Testis (tissue), 2 donors: ENCODE measurements at regions not wholly inside any gene's neighbourhood (a gene's known extent, or its start where the extent isn't known, plus 50 kb on each side); places are given as distances from the start of the nearest gene placed in this dataset.

ENCODE experiments used
- POLR2A ChIP-seq: fragments of 450-650 bp; IDR thresholded peaks from one replicate; pipeline ENCODE4 v1.6.1; 2017; ENCODE audit warnings: antibody characterized with exemption, mild to moderate bottlenecking, moderate library complexity
- TF ChIP-seq, protein P1 (sequence below), 3 experiments: fragments of 450-650 bp in 2 of 3; fragments of 200-600 bp in 1 of 3; sonication (generic) in 1 of 3; IDR thresholded peaks; one replicate each; pipeline ENCODE4 v1.5.1; 2016 to 2019; ENCODE audit warnings: antibody characterized with exemption in 3 of 3, mild to moderate bottlenecking in 2 of 3, moderate library complexity in 1 of 3

DNA sequence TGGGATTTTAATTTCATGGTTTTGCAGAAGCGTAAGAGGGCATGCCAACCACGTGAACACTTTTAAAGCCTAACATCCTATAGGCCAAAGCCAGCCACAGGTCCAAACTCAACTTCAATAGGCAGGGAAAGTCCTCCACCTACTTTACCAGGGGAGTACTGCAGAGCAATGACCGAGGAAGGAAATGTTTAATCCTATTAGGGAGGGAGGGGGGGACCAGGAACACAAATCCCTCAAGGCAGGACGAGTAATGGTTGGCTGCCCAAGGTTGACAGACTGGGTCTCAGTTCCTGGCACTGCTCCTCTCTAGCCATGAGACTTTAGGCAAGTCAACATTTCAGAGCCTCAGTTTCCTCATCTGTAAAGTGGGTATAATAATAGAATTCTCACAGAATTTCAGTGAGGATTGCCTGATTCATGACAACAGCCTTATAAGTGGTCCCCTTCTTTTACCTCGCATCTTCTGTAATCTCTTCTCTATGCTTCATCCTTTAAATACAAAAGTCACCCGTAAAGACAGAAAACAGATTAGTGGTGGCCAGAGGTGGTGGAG lies 315.8 kb downstream of the HAPSTR1 start:
- TF ChIP-seq, protein P1, sequence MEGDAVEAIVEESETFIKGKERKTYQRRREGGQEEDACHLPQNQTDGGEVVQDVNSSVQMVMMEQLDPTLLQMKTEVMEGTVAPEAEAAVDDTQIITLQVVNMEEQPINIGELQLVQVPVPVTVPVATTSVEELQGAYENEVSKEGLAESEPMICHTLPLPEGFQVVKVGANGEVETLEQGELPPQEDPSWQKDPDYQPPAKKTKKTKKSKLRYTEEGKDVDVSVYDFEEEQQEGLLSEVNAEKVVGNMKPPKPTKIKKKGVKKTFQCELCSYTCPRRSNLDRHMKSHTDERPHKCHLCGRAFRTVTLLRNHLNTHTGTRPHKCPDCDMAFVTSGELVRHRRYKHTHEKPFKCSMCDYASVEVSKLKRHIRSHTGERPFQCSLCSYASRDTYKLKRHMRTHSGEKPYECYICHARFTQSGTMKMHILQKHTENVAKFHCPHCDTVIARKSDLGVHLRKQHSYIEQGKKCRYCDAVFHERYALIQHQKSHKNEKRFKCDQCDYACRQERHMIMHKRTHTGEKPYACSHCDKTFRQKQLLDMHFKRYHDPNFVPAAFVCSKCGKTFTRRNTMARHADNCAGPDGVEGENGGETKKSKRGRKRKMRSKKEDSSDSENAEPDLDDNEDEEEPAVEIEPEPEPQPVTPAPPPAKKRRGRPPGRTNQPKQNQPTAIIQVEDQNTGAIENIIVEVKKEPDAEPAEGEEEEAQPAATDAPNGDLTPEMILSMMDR (IDR thresholded peaks at IDR 0.05): no peak
- no peak for TF ChIP-seq POLR2A
